Raji (cell line): ENCODE measurements at regions not wholly inside any gene's neighbourhood (a gene's known extent, or its start where the extent isn't known, plus 50 kb on each side); places are given as distances from the start of the nearest gene placed in this dataset.

Experiments
- POLR2A ChIP-seq: IDR thresholded peaks from 2 replicates; pipeline ENCODE4 v1.6.1; 2011; ENCODE audit warnings: low read depth, low read length, control low read depth; ENCODE audit not compliant: insufficient read depth

GRCh38 chr17:70869402-70870085 is 700.2 kb downstream of the KCNJ2 start:
- TF ChIP-seq POLR2A, result no peak

DNA sequence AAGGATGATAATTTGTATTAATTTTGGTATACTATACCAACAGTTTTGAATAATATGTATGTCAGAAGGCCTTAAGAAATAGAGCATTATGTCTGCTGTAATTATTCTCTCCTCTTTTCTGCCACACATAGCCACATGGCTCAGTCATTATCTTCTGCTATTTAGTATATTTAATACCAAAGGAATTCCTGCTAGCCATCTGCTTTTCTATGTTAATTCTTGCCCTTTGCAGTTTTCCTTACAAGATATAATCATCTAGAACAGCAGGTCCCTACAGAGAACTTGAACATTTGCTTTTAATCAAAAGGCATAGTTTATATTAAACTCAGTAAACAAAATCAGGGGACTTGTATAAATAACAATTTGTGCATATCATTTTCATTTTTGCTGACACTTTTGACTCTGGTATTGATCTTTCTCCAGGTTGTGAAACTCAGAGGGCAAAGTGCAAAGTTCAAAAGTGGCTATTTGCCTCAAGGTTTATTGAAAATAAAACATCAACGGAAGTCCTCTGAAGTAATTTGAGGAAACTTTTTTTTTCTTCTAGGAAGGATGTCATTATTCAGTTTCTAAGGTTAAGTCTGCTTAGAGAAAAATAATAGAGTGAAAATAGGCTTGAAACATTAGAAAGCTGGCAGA is 702.0 kb downstream of the KCNJ2 start:
- no peak for TF ChIP-seq POLR2A

- no peak for TF ChIP-seq POLR2A
Measured at GRCh38 chr17:70872103-70872502, 702.8 kb downstream of the KCNJ2 start.

DNA sequence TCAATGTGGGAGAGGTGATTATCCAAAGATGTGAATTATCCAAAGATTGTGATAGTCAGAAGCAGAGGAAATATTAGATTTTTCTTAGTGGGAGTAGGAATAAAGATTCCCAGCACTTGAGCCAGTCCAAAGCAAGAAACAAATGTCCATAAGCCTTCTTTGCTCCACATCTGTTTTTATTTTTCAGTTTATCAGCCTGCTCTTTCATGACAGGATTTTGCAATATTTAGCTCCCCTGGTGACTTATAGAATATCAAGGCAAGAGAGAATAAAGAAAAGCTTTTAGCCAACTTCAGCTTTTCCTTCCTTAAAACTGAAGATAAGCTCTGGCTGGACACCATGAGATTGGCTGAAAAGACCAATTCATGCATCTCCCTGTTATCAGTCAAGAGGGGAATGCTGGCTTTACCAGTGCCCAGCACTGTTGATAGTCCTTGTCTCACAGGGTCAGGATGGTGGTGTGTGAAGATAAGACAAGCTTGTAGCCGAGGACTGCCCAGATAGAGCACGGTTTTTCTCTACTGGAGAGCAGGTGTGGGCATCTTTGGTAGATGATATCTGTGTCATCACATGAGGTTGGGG is 706.5 kb downstream of the KCNJ2 start:
- TF ChIP-seq POLR2A, result no peak

DNA sequence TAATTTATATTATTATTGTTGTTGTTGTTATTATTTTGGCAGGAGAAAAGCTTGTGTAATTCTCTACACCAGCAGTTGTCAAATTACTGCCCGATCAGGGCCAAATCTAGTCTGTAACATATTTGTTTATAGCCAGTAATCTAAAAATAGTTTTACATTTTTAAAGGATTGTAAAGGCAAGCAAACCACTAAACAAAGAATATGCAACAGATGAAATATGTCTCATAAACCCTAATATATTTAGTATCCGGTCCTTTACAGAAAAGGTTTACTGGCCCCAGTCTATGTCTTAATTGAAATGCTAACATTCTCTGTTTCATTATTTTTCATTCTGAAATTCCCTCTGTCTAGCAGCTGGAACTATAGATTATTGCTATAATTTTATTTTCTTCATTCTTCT is 709.5 kb downstream of the KCNJ2 start:
- no peak for TF ChIP-seq POLR2A

GRCh38 chr17:70879401-70879800 is 710.1 kb downstream of the KCNJ2 start:
- no peak for TF ChIP-seq POLR2A

GRCh38 chr17:70881093-70881492 is 711.8 kb downstream of the KCNJ2 start:
- TF ChIP-seq POLR2A, result no peak

DNA sequence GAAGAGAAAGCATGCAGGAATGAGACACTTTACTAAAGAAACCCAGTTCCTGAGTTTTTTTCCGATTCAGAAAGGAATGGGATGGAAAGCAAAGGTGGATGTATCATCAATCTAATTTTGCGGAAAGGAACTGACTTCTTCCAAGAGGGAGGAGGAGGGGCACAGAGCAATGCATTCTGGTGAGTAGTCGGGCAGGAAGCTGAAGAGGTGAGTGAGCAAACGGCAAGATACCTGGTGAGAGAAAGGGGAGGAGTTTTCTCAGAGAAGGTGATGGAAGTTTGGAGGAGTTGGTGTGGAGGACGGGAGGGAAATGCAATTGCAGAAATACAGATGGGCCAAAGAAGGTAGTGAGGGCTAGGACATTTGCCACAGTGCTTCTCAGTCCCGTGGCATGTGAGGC is 713.2 kb downstream of the KCNJ2 start:
- no peak for TF ChIP-seq POLR2A

GRCh38 chr17:70886648-70887047 is 717.3 kb downstream of the KCNJ2 start:
- TF ChIP-seq POLR2A, result no peak

DNA sequence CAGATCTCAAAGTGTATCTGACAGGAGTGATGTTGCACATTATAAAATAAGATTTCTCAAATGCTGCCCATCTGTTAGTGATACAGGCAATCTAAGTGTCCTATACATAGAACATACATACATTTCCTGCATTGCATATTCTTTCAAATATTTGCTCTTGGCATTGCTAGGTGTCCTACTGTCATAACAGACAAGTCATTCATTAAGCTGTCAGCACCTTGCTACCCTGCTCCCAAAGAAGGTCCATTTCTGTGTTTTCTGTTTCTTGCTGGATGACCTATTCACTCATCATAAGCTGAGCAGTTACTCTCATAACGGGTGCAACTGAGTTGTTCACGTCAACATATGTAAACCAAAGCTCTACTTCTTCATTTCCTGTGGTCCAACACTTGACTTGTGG is 719.0 kb downstream of the KCNJ2 start:
- TF ChIP-seq POLR2A, result no peak

GRCh38 chr17:70891306-70891705 is 722.0 kb downstream of the KCNJ2 start:
- TF ChIP-seq POLR2A, result no peak

DNA sequence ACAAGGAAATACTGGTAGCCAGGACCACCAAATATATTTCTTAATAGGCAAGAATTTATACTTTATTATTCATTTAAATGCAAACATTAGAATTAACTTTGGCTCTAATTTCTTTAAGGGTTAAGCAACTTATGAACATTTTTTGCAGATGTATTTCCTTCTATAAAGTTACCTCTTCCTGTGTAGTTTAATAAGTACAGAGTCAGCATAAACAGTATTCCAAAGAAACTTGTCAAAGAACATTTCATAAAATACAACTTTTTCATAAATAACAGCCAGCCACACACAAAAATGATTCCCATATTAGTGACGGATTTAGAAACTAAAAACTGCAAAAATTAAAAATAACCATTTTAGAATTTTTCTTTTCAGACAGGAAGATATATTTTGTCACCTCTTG is 723.2 kb downstream of the KCNJ2 start:
- TF ChIP-seq POLR2A, result no peak

GRCh38 chr17:70896843-70897242 is 727.5 kb downstream of the KCNJ2 start:
- TF ChIP-seq POLR2A, result no peak

DNA sequence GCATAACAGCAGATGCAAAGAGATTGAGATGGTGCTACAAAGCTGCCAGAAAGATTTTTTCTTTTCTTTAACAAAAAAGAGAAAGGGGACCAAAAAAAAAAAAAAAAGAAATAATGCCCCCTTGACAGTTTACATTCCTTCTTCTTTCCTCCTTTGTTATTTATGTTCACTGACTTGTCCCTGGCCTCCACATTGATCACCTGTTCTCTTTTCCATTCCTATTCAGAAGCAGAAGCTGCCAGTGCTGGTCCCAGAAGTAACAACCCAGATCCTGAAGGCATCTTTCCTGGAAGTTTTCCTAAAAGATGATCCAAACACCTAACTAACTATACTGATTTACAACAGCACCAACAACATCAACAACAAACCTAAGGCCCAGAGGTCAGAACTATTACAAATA is 728.1 kb downstream of the KCNJ2 start:
- no peak for TF ChIP-seq POLR2A

GRCh38 chr17:70901870-70902269 is 732.5 kb downstream of the KCNJ2 start:
- TF ChIP-seq POLR2A, result no peak

DNA sequence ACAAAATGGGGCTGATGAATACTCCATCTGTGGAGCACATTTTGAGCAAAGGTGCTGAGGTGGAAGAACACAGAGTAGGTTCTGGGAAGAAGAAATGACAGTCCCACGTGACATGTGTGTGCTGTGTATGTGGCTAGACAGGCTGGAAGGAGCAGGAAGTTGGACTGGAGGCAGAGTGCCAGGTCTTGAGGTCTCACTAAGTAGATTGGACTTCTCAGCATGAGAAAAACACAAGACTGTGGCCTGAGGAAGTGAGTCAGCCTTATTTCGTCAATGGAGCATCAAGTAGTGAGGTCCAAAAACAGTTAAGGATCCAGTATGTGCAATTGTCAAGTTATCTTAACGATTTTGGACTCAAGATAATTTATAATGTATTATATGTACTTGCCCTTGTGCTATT is 736.5 kb downstream of the KCNJ2 start:
- no peak for TF ChIP-seq POLR2A
